ENCODE measurements at regions not wholly inside any gene's neighbourhood (a gene's known extent, or its start where the extent isn't known, plus 50 kb on each side); places are given as distances from the start of the nearest gene placed in this dataset.

- no peak for TF ChIP-seq CTCF (IDR thresholded peaks at IDR 0.05)
- no peak for TF ChIP-seq POLR2A (IDR thresholded peaks at IDR 0.05)
Observed at GRCh38 chr15:96183867-96184266, 146.6 kb upstream of the NR2F2 start.

Data from suprapubic skin (tissue), 3 donors.